GM13976 (cell line): ENCODE measurements at regions not wholly inside any gene's neighbourhood (a gene's known extent, or its start where the extent isn't known, plus 50 kb on each side); places are given as distances from the start of the nearest gene placed in this dataset.

Experiments used
- DNase-seq: peaks from one replicate; pipeline ENCODE4 v3.0.0; 2012; ENCODE audit warnings: low spot score
- CTCF ChIP-seq: IDR thresholded peaks from 2 replicates; pipeline ENCODE4 v1.5.1; 2012; ENCODE audit warnings: borderline replicate concordance, mild to moderate bottlenecking; ENCODE audit not compliant: insufficient read depth; ENCODE audit errors: extremely low read depth, missing control alignments, control extremely low read depth
- in situ Hi-C: fragments of 300-500 bp; cut with MboI; formaldehyde crosslinking; loops from one replicate; pipeline ENCODE4 v1.12.0; 2022; ENCODE audit warnings: low sequenced_read_pairs, mixed read lengths, inconsistent platforms; ENCODE audit not compliant: unreplicated experiment

- DNase-seq, result no peak
- in situ Hi-C loops, result no loop called here
- TF ChIP-seq CTCF, result no peak
Observed at GRCh38 chr20:57970116-57970515, 258.3 kb downstream of the ANKRD60 start.

GRCh38 chr20:57968120-57968519 is 258.3 kb upstream of the PMEPA1 start:
- in situ Hi-C loops, result no loop called here
- no peak for TF ChIP-seq CTCF

DNA sequence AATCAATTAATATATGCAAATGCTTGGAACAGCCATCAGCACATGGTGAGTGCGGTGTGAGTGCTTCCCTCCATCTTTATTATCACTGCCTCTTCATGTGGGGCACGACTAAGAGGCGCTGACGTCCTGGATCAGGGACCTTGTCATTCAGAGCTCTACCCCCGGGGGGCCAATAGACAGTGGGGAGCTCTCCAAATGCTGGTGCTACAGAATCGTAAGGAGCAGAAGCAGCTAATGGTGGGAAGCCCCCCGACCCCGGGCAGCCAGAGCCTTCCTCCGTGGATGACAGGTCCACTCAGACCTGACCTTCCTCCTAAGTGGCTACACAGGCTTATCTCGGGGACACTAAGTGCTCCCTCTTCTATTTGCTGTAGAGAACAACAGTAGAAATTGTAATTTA is 257.5 kb upstream of the PMEPA1 start:
- in situ Hi-C loops, result no loop called here
- no peak for TF ChIP-seq CTCF
- DNase-seq, result no peak

More at GRCh38 chr20:57968120-57968519, 258.3 kb upstream of the PMEPA1 start:
- no peak for DNase-seq

GRCh38 chr20:57966620-57967019 is 256.8 kb upstream of the PMEPA1 start:
- in situ Hi-C loops, result no loop called here
- no peak for DNase-seq
- no peak for TF ChIP-seq CTCF

DNA sequence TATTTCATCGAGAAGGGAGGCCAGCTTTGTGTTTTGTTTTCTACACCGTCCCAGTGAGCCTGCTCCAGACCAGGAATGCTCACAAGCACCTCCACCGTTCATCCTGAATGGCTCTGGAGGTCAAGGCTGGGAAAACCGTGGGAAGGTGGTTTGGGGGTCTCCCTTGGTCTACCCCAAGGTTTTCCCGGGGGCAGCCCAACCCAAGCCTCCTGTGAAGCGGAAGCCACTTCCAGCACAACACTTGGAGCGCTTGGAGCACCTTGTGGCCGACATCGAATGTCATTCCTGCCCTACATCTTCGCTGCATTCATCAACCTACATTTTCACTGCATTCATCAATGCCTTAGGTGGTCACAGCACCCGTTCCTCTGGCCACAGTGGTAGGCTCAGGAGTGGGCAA is 255.6 kb upstream of the PMEPA1 start:
- in situ Hi-C loops, result no loop called here
- no peak for TF ChIP-seq CTCF
- DNase-seq, result no peak

DNA sequence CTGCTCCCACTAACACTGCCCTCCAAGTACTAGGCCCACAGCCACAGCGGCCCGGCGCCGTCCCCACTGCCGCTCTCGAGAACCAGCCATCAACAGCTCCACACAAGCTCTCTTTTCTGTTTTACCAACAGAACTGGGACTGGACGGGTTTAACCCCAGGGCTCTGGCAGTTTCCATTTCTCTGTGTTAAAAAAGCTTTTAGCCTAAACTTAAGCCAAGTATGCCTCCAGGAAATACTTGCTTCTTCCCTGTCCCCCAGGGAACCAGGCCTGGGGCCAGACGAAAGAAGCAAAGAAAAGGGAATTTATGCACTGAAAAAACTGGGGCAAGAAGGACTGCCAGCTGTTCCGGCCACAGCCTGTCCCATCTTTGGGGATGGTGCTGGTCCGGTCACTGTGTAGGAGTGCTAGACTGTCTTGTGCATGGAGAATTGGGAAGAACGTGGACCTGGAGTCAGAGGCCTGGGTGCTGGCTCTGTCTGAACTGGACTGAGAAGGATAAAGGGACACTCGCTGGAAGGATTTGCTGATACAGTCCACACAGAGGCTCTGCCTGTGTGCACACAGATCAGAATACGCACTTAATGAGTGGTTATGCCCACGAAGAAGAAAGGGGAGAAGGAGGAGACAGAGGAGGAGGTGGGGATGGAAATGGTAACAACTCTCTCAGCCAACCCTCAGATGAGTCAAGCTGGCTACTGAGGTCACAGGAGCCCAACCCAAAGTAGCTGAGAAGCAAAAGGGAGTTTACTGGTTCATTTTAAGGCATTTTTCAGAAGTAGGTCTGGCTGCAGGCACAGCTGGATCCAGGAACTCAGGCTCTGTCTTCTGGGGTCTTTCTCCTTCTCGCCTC is 254.4 kb upstream of the PMEPA1 start:
- no peak for DNase-seq
- in situ Hi-C loops, result no loop called here
- TF ChIP-seq CTCF, result no peak
